GM23338 (cell line): ENCODE measurements at regions not wholly inside any gene's neighbourhood (a gene's known extent, or its start where the extent isn't known, plus 50 kb on each side); places are given as distances from the start of the nearest gene placed in this dataset.

Experiments used
- ATAC-seq: fragments of 200-7000 bp; cut with Tn5 transposase; 3 replicates; pipeline ENCODE4 v1.9.1; 2020
- DNase-seq: peaks from one replicate; pipeline ENCODE4 v3.0.0-alpha.2; 2015; ENCODE audit warnings: low spot score
- H2AFZ ChIP-seq: fragments of 200-600 bp; sonication (generic); 2 replicates; pipeline ENCODE4 v1.8.0; 2016; ENCODE audit warnings: antibody characterized with exemption, mild to moderate bottlenecking, moderate library complexity
- H3F3A ChIP-seq: fragments of 200-600 bp; sonication (generic); replicated peaks from 2 replicates; pipeline ENCODE4 v1.8.0; 2017; ENCODE audit warnings: antibody characterized with exemption, mixed run types, low read depth
- H3K27ac ChIP-seq: fragments of 200-600 bp; sonication (generic); 2 replicates; pipeline ENCODE4 v1.6.1; 2016; ENCODE audit warnings: low read depth
- H3K27me3 ChIP-seq: fragments of 200-600 bp; sonication (generic); 2 replicates; pipeline ENCODE4 v1.8.0; 2016; ENCODE audit warnings: mild to moderate bottlenecking, mixed run types, moderate library complexity; ENCODE audit not compliant: insufficient read depth
- H3K36me3 ChIP-seq: fragments of 200-600 bp; sonication (generic); 2 replicates; pipeline ENCODE4 v1.8.0; 2016; ENCODE audit warnings: mild to moderate bottlenecking; ENCODE audit not compliant: insufficient read depth
- H3K4me1 ChIP-seq: fragments of 200-600 bp; sonication (generic); 2 replicates; pipeline ENCODE4 v1.8.0; 2016; ENCODE audit warnings: mild to moderate bottlenecking, moderate library complexity; ENCODE audit not compliant: insufficient read depth
- H3K4me2 ChIP-seq: fragments of 200-600 bp; sonication (generic); 2 replicates; pipeline ENCODE4 v1.7.1; 2017; ENCODE audit warnings: mixed run types
- H3K4me3 ChIP-seq: fragments of 200-600 bp; sonication (generic); 2 replicates; pipeline ENCODE4 v1.6.1; 2016; ENCODE audit warnings: mixed run types
- H3K79me2 ChIP-seq: fragments of 200-600 bp; sonication (generic); replicated peaks from 2 replicates; pipeline ENCODE4 v1.8.0; 2017; ENCODE audit warnings: mild to moderate bottlenecking; ENCODE audit not compliant: insufficient read depth
- H3K9me2 ChIP-seq: fragments of 200-600 bp; sonication (generic); 2 replicates; pipeline ENCODE4 v1.8.0; 2017; ENCODE audit not compliant: insufficient read depth
- H4K20me1 ChIP-seq: fragments of 200-600 bp; sonication (generic); replicated peaks from 2 replicates; pipeline ENCODE4 v1.8.0; 2017; ENCODE audit warnings: mild to moderate bottlenecking; ENCODE audit not compliant: insufficient read depth
- H3K27ac Mint-ChIP-seq: 2 replicates; pipeline ENCODE4 v1.8.0; 2020; ENCODE audit warnings: inconsistent platforms, mild to moderate bottlenecking, moderate library complexity, mixed read lengths
- H3K27me3 Mint-ChIP-seq: 3 replicates; pipeline ENCODE4 v1.8.0; 2022; ENCODE audit warnings: low read depth, mild to moderate bottlenecking, moderate library complexity, mixed read lengths, inconsistent platforms; ENCODE audit not compliant: insufficient read depth, poor library complexity
- H3K36me3 Mint-ChIP-seq: 3 replicates; pipeline ENCODE4 v1.8.0; 2021; ENCODE audit warnings: low read depth, mild to moderate bottlenecking, inconsistent platforms, moderate library complexity, mixed read lengths
- H3K4me1 Mint-ChIP-seq: 3 replicates; pipeline ENCODE4 v1.8.0; 2020; ENCODE audit warnings: mild to moderate bottlenecking, inconsistent platforms, mixed read lengths
- H3K4me3 Mint-ChIP-seq: 3 replicates; pipeline ENCODE4 v1.8.0; 2021; ENCODE audit warnings: moderate library complexity, mild to moderate bottlenecking, inconsistent platforms, mixed read lengths
- H3K9me3 Mint-ChIP-seq: 3 replicates; pipeline ENCODE4 v1.8.0; 2020; ENCODE audit warnings: moderate library complexity, mild to moderate bottlenecking, inconsistent platforms, mixed read lengths
- CREB1 ChIP-seq: fragments of 250-450 bp; sonication (Bioruptor Pico); IDR thresholded peaks from 2 replicates; pipeline ENCODE4 v1.5.0; 2020; ENCODE audit warnings: low read depth, mild to moderate bottlenecking, moderate library complexity
- EZH2 ChIP-seq: fragments of 200-600 bp; sonication (generic); IDR thresholded peaks from one replicate; pipeline ENCODE4 v1.8.0; 2017; ENCODE audit warnings: antibody characterized with exemption, mild to moderate bottlenecking, low read depth; ENCODE audit not compliant: unreplicated experiment
- EZH2phosphoT487 ChIP-seq: fragments of 200-600 bp; sonication (generic); IDR thresholded peaks from one replicate; pipeline ENCODE4 v1.8.1; 2018; ENCODE audit warnings: antibody characterized with exemption; ENCODE audit not compliant: unreplicated experiment
- JUNB ChIP-seq: IDR thresholded peaks from one replicate; pipeline ENCODE4 v1.6.1; 2016; ENCODE audit warnings: antibody characterized with exemption; ENCODE audit not compliant: unreplicated experiment
- NANOG ChIP-seq: IDR thresholded peaks from 2 replicates; pipeline ENCODE4 v1.6.1; 2016; ENCODE audit warnings: antibody characterized with exemption, borderline replicate concordance
- POLR2AphosphoS5 ChIP-seq: IDR thresholded peaks from 2 replicates; pipeline ENCODE4 v1.6.1; 2016; ENCODE audit warnings: antibody characterized with exemption, low read depth
- STAT1 ChIP-seq: IDR thresholded peaks from one replicate; pipeline ENCODE4 v1.6.1; 2016; ENCODE audit warnings: antibody characterized with exemption; ENCODE audit not compliant: unreplicated experiment
- ZNF114 ChIP-seq: fragments of 250-450 bp; sonication (Bioruptor Pico); IDR thresholded peaks from 2 replicates; pipeline ENCODE4 v1.5.0; 2020; ENCODE audit warnings: mild to moderate bottlenecking, moderate library complexity
- ZNF331 ChIP-seq: fragments of 250-450 bp; sonication (Bioruptor Pico); IDR thresholded peaks from 2 replicates; pipeline ENCODE4 v1.5.0; 2020; ENCODE audit warnings: low read depth, mild to moderate bottlenecking, moderate library complexity
- TF ChIP-seq, protein P1 (sequence below): IDR thresholded peaks from one replicate; pipeline ENCODE4 v1.6.1; 2018; ENCODE audit warnings: antibody characterized with exemption; ENCODE audit not compliant: unreplicated experiment
- TF ChIP-seq, protein P2 (sequence below): fragments of 250-450 bp; sonication (Bioruptor Pico); IDR thresholded peaks from 2 replicates; pipeline ENCODE4 v1.5.0; 2020; ENCODE audit warnings: mild to moderate bottlenecking, moderate library complexity
- TF ChIP-seq, protein P3 (sequence below), 2 experiments: fragments of 200-600 bp in 1 of 2; sonication (generic) in 1 of 2; conservative IDR thresholded peaks; 2 replicates each; pipeline versions ENCODE4 v1.5.1 to v1.6.1; 2016 to 2017; ENCODE audit warnings: antibody characterized with exemption in 2 of 2, low read depth in 2 of 2, mild to moderate bottlenecking in 2 of 2, moderate library complexity in 1 of 2
- TF ChIP-seq, protein P4 (sequence below): IDR thresholded peaks from 2 replicates; pipeline ENCODE4 v1.6.1; 2016; ENCODE audit warnings: antibody characterized with exemption

DNA sequence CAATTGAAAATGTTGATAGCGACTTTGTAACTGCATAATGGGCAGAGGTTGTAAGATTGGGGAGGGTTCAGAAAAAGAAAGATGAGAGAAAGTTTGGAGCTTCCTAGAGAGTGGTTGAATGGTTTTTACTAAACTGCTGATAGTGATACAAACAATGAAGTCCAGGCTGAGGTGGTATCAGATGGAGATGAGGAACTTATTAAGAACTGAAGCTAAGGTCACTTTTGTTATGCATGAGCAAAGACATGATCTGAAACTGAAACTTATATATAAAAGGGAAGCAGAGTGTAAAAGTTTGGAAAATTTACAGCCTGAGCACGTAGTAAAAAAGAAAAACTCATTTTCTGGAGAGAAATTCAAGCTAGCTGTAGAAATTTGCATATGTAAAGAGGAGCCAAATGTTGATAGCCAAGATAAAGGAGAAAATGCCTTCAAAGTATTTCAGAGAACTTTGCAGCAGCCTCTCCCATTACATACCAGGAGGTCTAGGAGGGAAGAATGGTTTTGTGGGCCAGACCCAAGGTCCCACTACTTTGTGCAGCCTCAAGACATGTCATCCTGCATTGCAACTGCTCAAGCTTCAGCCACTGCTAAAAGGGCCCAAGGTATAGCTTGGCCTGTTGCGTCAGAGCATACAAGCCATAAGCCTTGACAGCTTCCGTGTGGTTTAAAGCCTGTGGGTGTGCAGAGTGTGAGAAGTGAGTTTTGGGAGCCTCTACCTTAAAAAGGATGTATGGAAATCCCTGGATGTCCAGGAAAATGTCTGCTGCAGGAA lies 843.9 kb downstream of the AMY1C start:
- no peak overlapping the region for H3K27ac Mint-ChIP-seq
- Histone ChIP-seq H3K9me2 (peaks cover 20% of the 10 kb centered on the region), H3K4me1 (no peaks in the 10 kb centered on the region), H3K27ac (no peak overlapping the region), H3K79me2 (no peaks in the 10 kb centered on the region), H3K4me3 (no peak overlapping the region), H2AFZ (peak overlapping the region; percentile 5; the same call in 1 of the 2 replicates), H3K27me3 (no peaks in the 10 kb centered on the region), H3F3A (no peaks in the 10 kb centered on the region), H4K20me1 (no peaks in the 10 kb centered on the region), H3K4me2 (no peak overlapping the region), H3K36me3 (no peaks in the 10 kb centered on the region; the same call in 1 of the 2 replicates)
- H3K9me3 Mint-ChIP-seq: peaks cover 7% of the 10 kb centered on the region; the same call in 2 of the 3 replicates
- no peak for ATAC-seq
- no peaks in the 10 kb centered on the region for H3K36me3 Mint-ChIP-seq
- DNase-seq: peak; percentile 13
- H3K27me3 Mint-ChIP-seq: no peaks in the 10 kb centered on the region
- no peak overlapping the region for H3K4me3 Mint-ChIP-seq
- peaks cover 9% of the 10 kb centered on the region for H3K4me1 Mint-ChIP-seq
- TF ChIP-seq EZH2phosphoT487 (no peak), CREB1 (CRISPR knock-in tag) (no peak), JUNB (no peak), ZNF114 (CRISPR knock-in tag) (no peak), STAT1 (no peak), POLR2AphosphoS5 (no peak), EZH2 (no peak), NANOG (no peak), ZNF331 (CRISPR knock-in tag) (no peak)
- TF ChIP-seq, protein P1, sequence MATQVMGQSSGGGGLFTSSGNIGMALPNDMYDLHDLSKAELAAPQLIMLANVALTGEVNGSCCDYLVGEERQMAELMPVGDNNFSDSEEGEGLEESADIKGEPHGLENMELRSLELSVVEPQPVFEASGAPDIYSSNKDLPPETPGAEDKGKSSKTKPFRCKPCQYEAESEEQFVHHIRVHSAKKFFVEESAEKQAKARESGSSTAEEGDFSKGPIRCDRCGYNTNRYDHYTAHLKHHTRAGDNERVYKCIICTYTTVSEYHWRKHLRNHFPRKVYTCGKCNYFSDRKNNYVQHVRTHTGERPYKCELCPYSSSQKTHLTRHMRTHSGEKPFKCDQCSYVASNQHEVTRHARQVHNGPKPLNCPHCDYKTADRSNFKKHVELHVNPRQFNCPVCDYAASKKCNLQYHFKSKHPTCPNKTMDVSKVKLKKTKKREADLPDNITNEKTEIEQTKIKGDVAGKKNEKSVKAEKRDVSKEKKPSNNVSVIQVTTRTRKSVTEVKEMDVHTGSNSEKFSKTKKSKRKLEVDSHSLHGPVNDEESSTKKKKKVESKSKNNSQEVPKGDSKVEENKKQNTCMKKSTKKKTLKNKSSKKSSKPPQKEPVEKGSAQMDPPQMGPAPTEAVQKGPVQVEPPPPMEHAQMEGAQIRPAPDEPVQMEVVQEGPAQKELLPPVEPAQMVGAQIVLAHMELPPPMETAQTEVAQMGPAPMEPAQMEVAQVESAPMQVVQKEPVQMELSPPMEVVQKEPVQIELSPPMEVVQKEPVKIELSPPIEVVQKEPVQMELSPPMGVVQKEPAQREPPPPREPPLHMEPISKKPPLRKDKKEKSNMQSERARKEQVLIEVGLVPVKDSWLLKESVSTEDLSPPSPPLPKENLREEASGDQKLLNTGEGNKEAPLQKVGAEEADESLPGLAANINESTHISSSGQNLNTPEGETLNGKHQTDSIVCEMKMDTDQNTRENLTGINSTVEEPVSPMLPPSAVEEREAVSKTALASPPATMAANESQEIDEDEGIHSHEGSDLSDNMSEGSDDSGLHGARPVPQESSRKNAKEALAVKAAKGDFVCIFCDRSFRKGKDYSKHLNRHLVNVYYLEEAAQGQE: no peak
- TF ChIP-seq, protein P2, sequence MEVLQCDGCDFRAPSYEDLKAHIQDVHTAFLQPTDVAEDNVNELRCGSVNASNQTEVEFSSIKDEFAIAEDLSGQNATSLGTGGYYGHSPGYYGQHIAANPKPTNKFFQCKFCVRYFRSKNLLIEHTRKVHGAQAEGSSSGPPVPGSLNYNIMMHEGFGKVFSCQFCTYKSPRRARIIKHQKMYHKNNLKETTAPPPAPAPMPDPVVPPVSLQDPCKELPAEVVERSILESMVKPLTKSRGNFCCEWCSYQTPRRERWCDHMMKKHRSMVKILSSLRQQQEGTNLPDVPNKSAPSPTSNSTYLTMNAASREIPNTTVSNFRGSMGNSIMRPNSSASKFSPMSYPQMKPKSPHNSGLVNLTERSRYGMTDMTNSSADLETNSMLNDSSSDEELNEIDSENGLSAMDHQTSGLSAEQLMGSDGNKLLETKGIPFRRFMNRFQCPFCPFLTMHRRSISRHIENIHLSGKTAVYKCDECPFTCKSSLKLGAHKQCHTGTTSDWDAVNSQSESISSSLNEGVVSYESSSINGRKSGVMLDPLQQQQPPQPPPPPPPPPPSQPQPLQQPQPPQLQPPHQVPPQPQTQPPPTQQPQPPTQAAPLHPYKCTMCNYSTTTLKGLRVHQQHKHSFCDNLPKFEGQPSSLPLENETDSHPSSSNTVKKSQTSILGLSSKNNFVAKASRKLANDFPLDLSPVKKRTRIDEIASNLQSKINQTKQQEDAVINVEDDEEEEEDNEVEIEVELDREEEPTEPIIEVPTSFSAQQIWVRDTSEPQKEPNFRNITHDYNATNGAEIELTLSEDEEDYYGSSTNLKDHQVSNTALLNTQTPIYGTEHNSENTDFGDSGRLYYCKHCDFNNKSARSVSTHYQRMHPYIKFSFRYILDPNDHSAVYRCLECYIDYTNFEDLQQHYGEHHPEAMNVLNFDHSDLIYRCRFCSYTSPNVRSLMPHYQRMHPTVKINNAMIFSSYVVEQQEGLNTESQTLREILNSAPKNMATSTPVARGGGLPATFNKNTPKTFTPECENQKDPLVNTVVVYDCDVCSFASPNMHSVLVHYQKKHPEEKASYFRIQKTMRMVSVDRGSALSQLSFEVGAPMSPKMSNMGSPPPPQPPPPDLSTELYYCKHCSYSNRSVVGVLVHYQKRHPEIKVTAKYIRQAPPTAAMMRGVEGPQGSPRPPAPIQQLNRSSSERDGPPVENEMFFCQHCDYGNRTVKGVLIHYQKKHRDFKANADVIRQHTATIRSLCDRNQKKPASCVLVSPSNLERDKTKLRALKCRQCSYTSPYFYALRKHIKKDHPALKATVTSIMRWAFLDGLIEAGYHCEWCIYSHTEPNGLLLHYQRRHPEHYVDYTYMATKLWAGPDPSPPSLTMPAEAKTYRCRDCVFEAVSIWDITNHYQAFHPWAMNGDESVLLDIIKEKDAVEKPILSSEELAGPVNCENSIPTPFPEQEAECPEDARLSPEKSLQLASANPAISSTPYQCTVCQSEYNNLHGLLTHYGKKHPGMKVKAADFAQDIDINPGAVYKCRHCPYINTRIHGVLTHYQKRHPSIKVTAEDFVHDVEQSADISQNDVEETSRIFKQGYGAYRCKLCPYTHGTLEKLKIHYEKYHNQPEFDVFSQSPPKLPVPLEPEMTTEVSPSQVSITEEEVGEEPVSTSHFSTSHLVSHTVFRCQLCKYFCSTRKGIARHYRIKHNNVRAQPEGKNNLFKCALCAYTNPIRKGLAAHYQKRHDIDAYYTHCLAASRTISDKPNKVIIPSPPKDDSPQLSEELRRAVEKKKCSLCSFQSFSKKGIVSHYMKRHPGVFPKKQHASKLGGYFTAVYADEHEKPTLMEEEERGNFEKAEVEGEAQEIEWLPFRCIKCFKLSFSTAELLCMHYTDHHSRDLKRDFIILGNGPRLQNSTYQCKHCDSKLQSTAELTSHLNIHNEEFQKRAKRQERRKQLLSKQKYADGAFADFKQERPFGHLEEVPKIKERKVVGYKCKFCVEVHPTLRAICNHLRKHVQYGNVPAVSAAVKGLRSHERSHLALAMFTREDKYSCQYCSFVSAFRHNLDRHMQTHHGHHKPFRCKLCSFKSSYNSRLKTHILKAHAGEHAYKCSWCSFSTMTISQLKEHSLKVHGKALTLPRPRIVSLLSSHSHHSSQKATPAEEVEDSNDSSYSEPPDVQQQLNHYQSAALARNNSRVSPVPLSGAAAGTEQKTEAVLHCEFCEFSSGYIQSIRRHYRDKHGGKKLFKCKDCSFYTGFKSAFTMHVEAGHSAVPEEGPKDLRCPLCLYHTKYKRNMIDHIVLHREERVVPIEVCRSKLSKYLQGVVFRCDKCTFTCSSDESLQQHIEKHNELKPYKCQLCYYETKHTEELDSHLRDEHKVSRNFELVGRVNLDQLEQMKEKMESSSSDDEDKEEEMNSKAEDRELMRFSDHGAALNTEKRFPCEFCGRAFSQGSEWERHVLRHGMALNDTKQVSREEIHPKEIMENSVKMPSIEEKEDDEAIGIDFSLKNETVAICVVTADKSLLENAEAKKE: no peak
- TF ChIP-seq, protein P3, sequence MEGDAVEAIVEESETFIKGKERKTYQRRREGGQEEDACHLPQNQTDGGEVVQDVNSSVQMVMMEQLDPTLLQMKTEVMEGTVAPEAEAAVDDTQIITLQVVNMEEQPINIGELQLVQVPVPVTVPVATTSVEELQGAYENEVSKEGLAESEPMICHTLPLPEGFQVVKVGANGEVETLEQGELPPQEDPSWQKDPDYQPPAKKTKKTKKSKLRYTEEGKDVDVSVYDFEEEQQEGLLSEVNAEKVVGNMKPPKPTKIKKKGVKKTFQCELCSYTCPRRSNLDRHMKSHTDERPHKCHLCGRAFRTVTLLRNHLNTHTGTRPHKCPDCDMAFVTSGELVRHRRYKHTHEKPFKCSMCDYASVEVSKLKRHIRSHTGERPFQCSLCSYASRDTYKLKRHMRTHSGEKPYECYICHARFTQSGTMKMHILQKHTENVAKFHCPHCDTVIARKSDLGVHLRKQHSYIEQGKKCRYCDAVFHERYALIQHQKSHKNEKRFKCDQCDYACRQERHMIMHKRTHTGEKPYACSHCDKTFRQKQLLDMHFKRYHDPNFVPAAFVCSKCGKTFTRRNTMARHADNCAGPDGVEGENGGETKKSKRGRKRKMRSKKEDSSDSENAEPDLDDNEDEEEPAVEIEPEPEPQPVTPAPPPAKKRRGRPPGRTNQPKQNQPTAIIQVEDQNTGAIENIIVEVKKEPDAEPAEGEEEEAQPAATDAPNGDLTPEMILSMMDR (conservative IDR thresholded peaks at IDR 0.05; ENCODE audit: low read depth in 2 of 2): no peak
- TF ChIP-seq, protein P4, sequence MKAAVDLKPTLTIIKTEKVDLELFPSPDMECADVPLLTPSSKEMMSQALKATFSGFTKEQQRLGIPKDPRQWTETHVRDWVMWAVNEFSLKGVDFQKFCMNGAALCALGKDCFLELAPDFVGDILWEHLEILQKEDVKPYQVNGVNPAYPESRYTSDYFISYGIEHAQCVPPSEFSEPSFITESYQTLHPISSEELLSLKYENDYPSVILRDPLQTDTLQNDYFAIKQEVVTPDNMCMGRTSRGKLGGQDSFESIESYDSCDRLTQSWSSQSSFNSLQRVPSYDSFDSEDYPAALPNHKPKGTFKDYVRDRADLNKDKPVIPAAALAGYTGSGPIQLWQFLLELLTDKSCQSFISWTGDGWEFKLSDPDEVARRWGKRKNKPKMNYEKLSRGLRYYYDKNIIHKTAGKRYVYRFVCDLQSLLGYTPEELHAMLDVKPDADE: no peak
